Fibroblast of the conjunctiva (primary cell): ENCODE measurements at regions not wholly inside any gene's neighbourhood (a gene's known extent, or its start where the extent isn't known, plus 50 kb on each side); places are given as distances from the start of the nearest gene placed in this dataset.
"Not testable (repeated sequence)": the region's sequence is repeated elsewhere in the genome, so short reads cannot be mapped to it uniquely, and the experiment has no call there.

Source experiments
- DNase-seq: peaks from one replicate; pipeline ENCODE4 v3.0.0-alpha.2; 2010; ENCODE audit warnings: low read depth

DNA sequence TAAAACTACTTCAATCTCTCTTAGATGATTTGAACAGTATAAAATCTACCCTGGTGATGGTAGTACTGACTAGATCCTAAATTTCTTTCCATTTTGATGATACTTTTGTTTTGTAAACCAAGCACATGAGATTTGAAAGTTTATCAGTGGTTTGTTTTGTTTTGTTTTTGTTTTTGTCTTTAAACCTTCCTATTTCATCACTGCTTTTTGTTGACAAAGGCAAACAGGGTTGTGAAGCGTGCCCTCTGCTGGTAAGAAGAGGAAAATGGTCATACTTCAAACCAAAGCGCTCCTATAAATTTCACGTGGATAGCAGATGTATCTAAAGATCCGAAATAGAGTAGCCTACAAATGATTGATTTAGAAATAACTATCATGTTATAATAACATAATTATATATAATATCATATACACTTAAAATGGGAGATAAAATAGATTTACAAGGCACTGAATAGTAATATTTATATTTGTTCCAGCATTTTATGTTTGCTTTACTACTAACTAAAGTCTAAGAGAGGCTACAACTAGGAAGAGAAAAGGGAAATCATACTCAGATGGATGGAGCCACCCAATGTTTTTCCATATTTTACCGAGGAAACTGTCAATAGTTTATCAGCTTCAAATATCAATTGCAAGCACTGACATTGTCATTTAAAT lies 254.0 kb upstream of the USP15 start:
- peak; percentile 41 for DNase-seq

DNA sequence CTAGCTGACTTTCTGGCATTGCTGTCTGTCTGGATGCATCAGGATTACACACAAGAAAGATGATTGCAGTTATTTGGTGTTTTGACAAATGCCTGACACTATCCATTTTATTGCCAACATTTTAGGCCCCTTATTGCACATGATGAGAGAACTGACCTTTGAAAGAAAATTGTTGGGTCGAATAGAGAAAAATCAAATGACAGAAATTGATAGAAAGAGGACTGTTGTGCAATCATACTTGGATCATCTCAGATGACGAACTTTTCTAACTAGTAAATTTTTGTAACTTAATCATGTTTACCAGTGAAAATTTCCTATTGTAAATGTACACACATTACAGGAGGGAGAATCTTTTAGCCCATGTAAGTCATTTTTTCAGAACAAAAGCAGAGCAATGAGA lies 251.5 kb upstream of the USP15 start:
- DNase-seq = no peak

- no peak for DNase-seq
Observed at GRCh38 chr12:62009445-62009844, 250.8 kb upstream of the USP15 start.

- DNase-seq = not testable (repeated sequence)
Observed at GRCh38 chr12:62010331-62010906, 249.8 kb upstream of the USP15 start.

DNA sequence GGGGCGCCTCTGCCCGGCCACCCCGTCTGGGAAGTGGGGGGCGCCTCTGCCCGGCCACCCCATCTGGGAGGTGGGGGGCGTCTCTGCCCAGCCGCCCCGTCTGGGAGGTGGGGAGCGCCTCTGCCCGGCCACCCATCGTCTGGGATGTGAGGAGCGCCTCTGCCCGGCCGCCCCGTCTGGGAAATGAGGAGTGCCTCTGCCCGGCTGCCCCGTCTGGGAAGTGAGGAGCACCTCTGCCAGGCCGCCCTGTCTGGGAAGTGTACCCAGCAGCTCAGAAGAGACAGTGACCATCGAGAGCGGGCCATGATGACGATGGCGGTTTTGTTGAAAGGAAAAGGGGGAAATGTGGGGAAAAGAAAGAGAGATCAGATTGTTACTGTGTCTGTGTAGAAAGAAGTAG lies 249.2 kb upstream of the USP15 start:
- not testable (repeated sequence) for DNase-seq

GRCh38 chr12:62014330-62014729 lies 245.9 kb upstream of the USP15 start:
- DNase-seq = no peak

DNA sequence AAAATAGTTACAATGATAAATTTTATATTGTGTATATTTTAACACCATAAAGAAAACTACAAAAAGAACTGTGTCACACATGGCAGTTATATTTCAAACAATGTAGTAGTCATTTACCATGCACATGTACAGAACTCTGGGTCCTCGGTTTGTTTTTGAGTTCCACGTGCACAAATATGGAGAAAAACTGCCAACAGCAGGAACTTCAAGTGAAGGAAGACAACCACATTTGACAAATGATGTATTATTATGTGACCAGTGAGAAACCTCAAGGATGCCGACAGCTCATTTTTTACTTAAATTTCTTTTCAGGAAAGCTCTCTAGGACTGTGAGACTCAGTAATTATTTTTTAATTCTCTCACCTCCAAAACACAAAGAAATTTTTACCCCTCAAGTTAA lies 244.2 kb upstream of the USP15 start:
- DNase-seq = no peak

DNA sequence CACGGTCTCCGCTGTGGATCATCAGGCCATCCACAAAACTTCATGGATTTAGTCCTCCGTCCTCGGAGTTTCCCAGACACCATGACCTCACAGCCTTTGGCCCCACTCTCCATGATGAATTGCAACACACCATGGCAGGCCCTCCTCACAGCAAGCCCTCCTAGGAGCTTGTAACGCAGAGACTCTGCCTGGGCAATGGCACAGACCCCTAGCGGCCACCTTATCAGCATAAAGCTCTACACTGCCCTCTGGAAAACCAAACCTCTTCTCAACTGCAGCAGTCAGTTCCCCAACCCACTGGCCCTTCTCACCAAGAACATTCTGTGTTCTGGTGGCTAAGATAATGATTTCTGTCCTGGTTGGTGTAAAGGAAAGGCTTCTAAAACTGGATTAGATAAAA lies 238.4 kb upstream of the USP15 start:
- no peak for DNase-seq

GRCh38 chr12:62028536-62028935 lies 231.7 kb upstream of the USP15 start:
- no peak for DNase-seq

DNA sequence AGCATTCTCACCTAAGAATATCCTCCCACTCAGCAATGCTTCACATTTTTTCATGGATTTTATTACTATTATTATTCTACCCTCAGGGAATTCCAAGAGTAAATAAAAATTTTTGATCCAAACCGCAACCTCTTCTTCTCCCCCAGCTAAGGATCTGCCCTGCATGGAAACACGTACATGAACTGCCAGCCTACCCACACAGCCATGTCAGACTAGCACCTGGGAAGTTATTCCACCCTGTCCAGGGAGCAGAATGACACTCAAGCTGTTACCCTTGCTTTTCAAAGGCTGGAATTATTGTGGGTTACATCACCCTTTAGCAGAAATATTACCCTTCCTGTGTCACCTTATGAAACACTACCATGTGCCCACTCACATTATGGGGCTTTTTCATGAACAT lies 227.3 kb upstream of the USP15 start:
- no peak for DNase-seq

DNA sequence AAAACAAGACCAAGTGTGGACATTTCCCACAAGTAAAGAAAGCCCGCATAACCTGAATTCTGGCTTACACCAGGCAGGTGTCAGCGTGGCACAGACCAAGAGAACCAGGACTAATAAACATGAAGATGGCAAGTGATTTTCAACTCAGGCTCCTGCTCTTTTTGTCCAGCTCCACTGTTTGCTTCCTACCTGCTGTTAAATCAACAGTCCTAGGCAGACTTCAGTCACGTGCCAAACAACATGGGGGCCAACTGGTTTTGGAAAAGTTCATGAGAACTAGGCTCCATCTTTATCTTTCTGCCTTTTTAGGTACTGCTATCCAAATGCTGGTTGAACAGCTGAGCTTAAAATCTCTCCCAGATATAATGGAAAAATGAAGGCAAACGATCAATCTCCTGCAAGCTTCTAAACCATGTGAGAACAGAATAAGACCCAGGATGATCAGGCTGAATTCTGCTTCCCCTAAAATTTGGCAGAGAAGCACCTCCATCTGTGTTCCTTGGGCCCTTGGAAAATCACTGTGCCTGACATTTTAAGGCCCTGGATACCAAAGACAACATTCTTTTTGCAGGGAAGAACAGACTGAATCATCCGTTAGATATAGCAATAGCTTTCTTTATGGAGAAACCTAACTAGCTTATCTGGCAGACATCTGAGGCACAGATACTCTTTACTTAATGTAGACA lies 215.6 kb upstream of the USP15 start:
- DNase-seq = no peak

- no peak for DNase-seq
Observed at GRCh38 chr12:62045211-62045610, 215.0 kb upstream of the USP15 start.

- no peak for DNase-seq
Observed at GRCh38 chr12:62050785-62051184, 209.4 kb upstream of the USP15 start.

- no peak for DNase-seq
Observed at GRCh38 chr12:62069976-62070375, 190.2 kb upstream of the USP15 start.

DNA sequence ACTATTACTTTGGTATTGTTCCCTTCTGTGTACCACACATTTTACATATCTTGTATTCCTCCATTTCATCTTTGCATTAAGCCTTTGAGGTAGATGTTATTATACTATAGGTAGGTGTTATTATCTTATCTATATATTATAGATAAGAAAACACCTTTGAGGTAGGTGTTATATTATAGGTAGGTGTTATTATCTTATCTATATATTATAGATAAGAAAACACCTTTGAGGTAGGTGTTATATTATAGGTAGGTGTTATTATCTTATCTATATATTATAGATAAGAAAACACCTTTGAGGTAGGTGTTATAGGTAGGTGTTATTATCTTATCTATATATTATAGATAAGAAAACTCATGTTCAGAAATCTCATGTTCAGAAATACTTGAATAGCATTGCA lies 187.0 kb upstream of the USP15 start:
- not testable (repeated sequence) for DNase-seq

GRCh38 chr12:62075870-62076269 lies 184.3 kb upstream of the USP15 start:
- no peak for DNase-seq

DNA sequence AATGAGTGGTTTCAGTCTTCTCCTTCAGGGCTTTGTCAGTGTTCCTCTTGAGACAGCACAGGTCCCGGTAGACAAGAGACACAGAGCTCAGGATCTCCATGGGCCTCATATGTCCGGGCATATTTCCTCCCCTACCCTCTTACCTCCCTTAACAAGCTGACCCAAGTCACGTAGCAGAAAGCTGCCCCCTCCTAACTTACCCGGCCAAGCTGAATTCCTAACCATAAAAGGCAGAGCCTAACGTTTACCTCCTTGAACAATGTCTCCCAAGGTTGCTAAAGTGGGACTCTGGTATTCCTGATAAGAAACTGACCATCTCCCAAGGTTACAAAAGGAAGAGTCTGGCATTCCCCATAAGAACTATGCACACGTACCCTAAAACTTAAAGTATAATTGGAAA lies 182.2 kb upstream of the USP15 start:
- DNase-seq = no peak

- DNase-seq = no peak
Observed at GRCh38 chr12:62082448-62082847, 177.8 kb upstream of the USP15 start.

DNA sequence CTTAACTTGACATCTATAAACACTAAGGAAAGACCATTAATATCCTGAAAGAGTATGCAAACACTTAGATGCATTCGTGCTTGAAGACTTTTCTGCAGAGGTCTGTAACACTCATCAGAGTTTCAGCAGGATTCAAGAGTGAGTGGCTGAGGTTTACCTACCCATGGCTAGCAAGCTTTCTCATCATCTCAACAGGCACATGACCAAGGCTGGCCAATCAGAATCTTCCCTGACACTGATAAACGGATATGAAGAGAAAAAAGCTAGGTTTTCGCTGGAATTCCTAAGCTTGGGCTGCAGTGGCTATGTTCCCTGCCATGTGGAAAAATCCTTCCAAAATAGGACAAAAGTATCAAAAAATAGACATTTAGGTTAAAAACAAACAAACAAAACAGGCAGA lies 162.1 kb upstream of the USP15 start:
- DNase-seq = no peak

- no peak for DNase-seq
Observed at GRCh38 chr12:62103748-62104147, 156.5 kb upstream of the USP15 start.

DNA sequence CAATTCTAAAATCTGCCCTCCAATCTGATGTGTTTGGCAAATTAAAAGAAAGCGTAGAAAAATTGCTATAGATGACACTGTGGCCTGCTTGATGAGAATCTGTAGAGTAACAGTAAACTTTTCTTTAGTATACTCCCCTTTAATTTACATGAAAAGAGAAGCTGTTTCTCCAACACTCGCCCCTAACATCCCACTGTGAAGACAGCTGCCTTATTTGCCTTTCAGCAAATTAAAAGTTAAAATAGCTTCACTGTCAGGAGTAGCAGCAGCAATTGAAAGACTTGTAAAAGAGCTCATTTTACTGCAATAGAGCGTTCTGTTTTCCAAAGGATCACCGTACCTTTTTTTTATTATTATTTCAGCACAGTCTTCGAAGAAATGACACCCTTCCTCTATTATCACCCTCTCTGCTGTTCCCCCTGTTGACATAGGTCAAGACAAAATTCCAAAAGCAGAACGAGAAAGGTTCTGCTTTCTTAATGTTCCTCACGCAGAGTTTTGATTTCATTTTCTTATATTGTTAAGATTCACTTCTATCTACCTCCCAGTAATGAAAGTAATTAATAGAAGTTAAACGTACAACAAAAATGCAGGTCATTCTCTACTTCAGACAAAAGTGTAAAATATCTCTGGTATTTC lies 153.5 kb upstream of the USP15 start:
- no peak for DNase-seq

- DNase-seq = no peak
Observed at GRCh38 chr12:62113366-62114011, 146.7 kb upstream of the USP15 start.

GRCh38 chr12:62116986-62117385 lies 143.2 kb upstream of the USP15 start:
- DNase-seq = no peak
